IPS-11a (cell line): ENCODE measurements at regions not wholly inside any gene's neighbourhood (a gene's known extent, or its start where the extent isn't known, plus 50 kb on each side); places are given as distances from the start of the nearest gene placed in this dataset.
"Not testable (repeated sequence)": the region's sequence is repeated elsewhere in the genome, so short reads cannot be mapped to it uniquely, and the experiment has no call there.

Source experiments
- H3K4me3 ChIP-seq: one replicate; pipeline ENCODE4 v1.5.1; 2013; ENCODE audit warnings: low read depth, low read length, control low read depth

DNA sequence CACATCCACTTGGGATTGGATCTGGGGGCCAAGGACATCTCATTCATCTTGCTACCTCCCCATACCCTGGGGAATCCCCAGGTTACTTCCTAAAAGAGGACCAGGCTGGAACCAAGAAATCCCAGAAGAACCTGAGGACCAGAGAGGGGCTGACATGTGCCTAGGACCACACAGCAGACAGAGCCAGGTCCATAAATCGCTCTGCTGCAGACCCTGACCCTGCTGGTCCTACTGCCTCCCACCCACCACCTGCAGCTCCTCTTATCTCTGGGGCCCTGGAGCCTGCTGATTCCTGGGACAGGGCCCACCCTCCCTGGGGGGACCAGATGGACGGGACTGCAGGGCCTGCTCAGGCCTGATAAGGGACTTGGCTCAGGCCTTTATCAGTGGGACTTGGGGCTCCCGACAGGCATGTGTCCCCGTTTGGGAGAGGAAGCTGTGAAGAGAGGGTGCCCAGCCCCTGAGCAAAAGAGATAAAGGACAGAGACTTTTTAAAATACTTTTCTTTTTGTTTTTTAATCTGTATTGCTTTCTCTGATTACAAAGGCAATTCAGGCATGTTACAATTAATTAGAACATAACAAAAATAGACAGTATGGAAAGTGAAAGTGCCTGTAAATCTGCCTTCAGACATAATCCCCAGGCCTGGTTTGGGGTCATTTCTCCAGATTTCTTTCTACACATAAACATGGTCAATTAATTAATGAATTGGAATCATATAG lies 101.3 kb upstream of the LARP1 start:
- H3K4me3 ChIP-seq: no peak overlapping the region

DNA sequence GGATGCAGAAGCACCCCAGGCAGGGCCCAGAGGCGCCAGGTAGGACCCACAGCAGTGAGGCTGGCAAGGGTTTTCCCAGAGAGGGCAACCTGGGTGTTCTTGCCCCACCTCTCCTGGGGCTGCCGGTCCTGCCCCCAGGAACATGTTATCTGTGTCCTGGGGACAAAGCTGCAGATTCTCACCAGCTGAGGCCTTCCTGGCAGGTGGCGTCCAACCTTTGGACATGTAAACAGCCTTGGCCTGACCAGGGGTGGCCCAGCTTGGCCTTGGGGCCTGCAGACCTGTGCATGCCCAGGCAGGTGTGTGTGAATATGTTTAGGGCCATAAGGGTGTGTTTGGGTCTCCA lies 101.8 kb upstream of the LARP1 start:
- H3K4me3 ChIP-seq: no peak overlapping the region

DNA sequence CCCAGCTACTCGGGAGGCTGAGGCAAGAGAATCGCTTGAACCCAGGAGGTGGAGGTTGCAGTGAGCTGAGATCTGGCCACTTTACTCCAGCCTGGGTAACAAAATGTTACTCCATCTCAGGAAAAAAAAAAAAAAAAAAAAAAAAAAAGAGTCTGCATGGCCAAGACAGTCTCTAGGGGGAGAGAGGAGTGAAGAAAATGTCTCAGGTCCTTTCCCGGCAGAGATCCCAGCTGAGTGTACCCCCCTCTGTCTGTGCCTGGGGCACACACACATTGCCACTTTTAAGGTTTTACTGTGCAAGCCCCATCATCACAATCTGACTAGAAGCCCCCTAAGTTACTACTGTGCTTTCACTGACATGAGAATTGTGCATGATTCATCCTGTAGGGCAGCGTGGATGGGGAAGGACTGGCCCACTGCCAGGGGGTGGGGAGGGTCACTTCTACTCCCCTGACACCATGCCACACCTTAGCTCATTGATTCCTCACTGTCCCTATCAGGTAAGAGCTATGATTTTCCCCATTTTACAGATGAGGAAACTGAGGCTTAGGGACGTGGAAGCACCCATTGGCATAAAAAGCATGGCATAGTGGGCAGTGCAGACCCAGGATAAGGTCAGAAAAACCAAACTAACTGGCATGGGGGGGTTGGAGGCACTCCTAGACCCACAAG lies 102.3 kb upstream of the LARP1 start:
- no peak overlapping the region for H3K4me3 ChIP-seq

DNA sequence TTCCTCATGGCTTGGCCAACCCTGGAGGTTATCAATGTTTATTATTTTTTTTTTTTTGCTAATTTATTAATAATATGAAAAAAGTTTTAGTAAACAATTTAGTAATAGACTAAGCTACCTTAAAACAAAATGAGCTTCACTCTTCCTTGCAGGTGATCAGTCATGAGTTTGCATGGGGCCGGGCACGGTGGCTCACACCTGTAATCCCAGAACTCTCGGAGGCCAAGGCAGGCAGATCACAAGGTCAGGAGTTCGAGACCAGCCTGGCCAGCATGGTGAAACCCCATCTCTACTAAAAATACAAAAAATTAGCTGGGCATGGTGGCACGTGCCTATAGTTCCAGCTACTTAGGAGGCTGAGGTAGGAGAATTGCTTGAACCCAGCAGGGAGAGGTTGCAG lies 103.4 kb upstream of the LARP1 start:
- not testable (repeated sequence) for H3K4me3 ChIP-seq

DNA sequence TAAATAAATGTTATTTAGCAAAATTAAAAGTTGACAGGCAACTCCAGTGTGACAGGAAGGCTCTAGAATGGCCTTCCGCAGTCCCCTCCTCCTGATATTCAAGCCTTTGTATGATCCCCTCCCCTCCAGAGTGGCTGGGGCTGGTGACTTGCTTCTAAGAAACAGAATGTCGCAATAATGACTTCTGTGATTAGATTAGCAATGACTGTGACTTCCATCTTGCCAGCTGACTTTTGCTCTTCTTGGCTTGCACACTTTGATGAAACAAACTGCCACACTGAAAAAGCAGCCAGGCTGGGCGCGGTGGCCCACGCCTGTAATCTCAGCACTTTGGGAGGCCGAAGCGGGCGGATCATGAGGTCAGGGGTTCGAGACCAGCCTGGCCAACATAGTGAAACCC lies 106.5 kb upstream of the LARP1 start:
- H3K4me3 ChIP-seq: no peak overlapping the region

DNA sequence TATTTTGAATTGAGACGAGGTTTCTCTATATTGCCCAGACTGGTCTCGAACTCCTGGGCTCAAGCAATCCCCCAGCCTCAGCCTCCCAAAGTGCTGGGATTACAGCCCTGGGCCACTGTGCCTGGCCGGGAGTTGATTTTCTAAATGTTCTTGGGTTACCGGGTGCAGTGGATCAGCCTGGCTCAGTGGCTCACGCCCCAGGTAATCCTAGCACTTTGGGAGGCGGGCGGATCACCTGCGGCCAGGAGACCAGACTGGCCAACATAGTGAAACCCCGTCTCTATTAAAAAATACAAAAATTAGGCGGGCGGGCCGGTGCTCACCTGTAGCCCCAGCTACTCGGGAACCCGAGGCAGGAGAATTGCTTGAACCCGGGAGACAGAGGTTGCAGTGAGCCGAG lies 106.9 kb upstream of the LARP1 start:
- no peak overlapping the region for H3K4me3 ChIP-seq

DNA sequence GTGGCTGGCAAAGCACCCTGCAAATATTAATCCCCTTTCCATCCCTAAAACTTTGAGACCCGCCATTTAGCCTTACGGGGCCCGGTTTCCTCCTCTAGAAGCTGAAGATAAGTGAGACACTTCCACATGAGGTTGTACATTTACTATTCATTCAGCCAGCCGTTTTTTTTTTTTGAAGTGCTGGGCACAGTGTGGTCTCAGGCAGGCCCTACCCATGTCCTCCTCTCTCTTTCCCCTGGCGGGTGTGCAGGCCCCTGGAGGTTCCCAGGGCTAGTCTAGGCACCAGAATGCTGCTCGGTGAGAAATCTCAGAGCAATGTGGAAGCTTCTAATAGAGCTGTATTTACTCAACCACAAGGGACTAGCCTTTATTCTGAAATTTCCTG lies 107.4 kb upstream of the LARP1 start:
- H3K4me3 ChIP-seq: peak overlapping the region; percentile 27

DNA sequence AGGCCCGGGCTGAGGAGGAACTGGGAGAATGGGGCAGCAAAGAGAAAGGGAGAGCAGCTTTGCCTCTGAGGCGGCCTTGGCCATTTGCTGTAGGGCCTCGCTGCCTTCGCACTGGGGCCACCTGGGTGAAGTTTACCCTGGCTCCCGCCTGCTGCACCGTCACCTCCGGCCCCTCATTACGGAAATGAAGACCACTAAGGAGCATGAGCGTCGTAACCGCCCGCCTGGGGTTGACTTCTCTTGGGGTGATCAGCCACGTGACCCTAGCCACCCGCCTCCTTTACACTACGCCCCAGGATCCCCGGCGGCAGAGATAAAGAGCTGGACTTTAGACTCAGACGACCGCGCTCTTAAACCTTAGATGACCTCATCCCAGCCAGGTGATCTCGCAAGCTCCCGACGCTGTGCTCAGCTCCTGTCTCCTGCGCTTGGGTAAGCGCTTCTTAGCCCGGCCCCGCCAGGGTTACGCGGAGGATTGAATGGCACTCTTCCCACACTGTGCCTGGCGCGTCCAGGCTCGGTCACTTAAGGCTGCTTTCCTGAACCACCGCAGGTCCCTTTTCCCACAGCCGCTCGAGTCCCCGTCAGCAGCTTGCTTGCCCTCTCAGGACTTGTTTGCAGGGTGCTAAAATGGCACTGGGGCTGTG lies 107.9 kb upstream of the LARP1 start:
- peak overlapping the region; percentile 27 for H3K4me3 ChIP-seq

DNA sequence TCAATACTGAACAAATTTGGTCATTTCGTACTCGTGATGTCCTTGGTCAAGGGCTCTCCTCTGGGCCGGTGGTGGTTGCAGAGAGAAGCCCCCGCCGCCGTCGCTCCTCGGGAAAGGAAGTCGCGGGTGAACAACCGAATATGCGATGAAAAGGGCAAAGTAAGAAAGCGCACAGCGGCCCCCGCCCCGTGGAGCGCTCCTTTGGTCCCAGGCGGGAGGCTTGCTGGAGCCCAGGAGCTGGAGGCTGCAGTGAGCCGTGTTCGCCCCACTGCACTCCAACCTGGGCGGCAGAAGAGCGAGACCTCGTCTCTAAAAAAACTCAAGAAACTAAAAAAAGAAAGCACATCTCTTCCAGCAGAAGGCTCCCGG lies 108.4 kb upstream of the LARP1 start:
- no peak overlapping the region for H3K4me3 ChIP-seq

DNA sequence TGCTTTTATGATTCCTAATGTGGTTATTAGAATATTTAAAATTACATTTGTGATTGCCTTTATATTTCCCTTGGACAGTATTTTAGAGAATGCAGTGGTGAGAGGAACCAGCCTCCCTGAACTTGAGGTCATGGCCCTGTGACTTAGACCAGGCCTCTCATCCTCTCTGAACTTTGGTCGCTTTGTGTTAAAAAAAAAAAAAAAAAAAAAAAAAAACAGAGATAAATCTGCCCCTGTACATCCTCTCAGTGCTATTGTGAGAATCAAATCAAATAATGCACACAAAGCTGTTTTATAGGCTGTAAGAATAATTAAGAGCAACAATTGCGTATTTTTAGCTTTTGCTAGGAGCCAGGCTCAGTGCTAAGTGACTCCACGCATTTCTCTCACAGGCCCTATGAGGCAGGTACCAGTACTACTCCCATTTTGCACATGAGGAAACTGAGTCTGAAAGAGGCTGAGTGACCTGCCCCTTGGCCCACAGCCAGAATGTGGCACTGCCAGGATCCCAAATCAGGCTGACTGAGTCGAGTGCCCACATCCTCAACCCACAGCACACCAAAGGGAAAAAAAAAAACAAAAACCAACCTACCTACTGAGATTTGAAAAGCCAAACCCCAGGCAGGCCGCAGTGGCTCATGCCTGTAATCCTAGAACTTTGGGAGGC lies 110.3 kb upstream of the LARP1 start:
- no peak overlapping the region for H3K4me3 ChIP-seq

DNA sequence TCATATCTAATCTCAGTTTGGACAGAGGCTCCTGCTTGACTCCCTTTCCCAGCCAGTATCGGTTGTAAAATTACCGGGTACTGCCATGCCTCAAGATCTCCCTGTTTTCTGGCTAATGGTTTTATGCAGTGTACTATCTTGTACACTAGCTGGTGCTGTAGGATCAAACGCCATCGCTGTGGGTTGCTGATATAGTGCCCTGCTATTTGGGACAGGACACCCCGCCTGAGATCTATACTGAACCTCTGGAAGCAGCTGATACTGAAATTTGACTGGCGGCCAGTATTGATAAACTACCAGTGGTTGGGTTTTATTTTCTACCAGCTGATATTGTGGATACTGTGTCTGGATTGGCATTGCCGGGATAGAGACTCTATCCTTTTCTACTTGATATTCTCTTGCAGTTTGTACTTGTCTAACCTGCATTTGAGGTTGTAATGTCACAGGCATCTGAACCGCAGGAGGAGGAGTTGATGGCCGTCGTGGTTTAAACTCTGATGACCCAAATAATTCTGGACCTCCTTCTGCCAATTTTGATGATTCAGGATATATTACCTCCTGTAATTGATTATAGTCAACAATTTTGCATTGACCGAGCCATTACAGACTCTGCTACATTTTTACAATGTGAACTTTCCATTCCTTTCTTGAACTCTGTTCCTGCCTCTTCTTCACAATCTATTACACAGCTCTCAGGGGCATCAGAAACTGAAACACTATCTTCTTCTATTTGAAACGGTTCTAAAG lies 112.5 kb upstream of the LARP1 start:
- no peak overlapping the region for H3K4me3 ChIP-seq

DNA sequence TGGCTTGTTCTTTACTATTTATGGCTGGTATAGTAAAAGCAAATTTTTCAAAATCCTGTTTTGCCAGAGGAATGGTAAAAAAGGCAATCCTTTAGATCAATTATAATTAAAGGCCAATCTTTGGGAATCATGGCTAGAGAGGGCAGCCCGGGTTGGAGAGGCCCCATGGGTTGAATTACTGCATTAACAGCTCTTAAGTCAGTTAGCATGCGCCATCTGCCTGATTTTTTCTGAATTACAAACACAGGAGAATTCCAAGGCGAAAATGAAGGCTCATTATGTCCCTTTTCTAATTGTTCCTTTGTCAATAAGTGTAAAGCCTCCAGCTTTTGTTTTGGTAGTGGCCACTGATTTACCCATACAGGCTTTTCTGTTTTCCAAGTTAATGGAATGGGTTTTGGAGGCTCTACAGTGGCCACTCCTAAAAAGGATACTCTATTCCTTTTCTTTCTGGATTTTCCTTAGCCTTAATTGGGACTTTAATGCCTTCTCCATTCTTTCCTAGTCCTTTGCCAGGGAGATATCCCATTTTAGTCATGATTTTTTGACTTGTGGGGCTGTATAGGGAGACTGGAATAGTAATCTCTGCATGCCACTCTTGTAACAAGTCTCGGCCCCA lies 114.9 kb upstream of the LARP1 start:
- H3K4me3 ChIP-seq: not testable (repeated sequence)

DNA sequence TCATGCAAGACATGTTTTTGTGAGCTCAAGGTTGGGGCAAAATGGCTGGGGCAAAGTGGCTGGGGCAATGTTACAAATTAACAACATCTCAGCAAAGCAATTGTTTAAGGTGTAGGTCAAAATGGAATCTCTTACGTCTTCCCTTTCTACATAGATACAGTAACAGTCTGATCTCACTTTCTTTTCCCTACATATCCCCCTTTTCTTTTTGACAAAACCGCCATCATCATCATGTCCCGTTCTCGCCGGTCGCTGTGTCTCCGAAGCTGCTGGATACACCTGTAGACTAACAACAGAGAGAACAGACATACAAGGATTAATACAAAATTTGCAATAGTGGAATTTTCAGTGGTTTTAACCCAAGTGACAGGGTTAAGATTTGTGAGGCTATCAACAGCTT lies 118.4 kb upstream of the LARP1 start:
- not testable (repeated sequence) for H3K4me3 ChIP-seq

DNA sequence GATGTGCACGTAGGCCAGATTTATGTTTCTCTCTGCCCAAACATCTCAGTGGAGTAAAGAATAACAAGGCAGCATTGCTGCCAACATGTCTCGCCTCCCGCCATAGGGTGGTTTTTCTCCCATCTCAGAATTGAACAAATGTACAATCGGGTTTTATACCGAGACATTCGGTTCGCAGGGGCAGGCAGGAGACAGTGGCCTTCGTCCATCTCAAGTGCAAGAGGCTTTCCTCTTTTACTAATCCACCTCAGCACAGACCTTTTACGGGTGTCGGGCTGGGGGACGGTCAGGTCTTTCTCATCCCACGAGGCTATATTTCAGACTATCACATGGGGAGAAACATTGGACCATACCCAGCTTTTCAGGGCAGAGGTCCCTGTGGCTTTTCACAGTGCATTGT lies 118.9 kb upstream of the LARP1 start:
- not testable (repeated sequence) for H3K4me3 ChIP-seq

DNA sequence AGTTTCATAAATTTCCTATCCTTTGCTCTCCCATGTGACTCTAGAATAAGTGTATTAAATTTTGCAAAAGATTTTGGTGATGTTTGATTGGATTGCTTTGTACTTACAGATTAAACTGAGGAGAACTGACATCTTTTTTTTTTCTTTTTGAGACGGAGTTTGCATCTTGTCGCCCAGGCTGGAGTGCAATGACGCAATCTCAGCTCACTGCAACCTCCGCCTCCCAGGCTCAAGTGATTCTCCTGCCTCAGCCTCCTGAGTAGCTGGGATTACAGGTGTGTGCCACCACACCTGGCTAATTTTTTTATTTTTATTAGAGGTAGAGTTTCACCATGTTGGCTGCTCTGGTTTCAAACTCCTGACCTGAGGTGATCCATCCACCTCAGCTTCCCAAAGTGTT lies 121.4 kb upstream of the LARP1 start:
- not testable (repeated sequence) for H3K4me3 ChIP-seq

DNA sequence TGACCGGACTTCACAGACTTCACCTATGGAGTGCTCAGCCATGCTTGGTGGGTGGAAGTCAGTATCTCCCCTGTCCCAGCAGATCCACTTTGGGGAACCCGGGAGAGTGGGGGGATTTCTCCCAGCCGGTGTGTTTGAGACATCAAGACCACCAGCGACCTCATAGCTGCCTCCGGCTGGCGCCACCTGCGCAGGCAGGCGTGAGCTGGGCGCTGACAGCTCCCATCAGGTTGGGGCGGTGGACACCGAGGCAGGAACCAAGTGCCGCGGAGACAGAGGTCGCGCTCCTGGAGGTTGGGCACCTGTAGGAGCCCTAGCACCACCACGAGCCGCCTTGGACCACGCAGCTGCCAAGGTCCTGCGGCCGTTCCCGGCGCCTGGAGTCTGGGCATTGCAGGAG lies 124.0 kb upstream of the LARP1 start:
- H3K4me3 ChIP-seq: no peak overlapping the region

DNA sequence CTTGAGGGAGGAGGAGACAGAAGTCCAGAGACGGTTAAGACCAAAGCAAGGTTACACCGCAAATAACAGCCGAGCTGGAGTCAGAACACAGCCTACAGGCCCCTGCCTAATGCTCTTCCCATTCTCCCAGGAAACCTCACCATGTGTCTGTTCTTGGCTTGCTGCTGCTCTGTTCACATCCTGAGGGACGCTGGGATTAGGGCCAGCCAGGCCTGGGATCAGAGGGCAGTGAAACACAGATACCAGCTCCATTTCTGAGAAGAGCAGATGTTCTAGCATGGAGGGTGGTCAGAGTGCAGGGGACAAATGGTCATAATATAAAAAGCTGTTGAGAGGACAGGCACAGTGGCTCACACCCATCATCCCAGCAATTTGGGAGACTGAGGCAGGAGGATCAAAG lies 124.8 kb upstream of the LARP1 start:
- no peak overlapping the region for H3K4me3 ChIP-seq

DNA sequence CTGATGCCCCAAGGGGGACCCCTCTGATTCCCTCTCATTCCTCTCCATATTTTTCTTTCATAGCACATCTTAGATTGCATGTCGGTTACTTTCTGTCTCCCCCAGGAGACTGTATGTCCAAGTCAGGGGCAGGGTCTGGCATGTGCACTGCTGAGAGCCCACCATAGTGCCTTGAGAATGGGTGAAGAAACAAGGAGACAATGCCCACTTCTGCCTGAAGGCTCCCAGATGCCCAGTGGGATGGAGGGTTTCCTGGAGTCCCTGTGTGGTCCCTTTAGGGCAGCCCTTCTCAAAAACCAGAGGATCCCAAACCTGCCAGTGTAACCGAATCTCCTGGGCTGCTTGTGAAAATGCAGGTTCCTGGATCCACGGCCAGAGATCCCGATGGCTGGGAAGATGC lies 126.5 kb upstream of the LARP1 start:
- H3K4me3 ChIP-seq: no peak overlapping the region

DNA sequence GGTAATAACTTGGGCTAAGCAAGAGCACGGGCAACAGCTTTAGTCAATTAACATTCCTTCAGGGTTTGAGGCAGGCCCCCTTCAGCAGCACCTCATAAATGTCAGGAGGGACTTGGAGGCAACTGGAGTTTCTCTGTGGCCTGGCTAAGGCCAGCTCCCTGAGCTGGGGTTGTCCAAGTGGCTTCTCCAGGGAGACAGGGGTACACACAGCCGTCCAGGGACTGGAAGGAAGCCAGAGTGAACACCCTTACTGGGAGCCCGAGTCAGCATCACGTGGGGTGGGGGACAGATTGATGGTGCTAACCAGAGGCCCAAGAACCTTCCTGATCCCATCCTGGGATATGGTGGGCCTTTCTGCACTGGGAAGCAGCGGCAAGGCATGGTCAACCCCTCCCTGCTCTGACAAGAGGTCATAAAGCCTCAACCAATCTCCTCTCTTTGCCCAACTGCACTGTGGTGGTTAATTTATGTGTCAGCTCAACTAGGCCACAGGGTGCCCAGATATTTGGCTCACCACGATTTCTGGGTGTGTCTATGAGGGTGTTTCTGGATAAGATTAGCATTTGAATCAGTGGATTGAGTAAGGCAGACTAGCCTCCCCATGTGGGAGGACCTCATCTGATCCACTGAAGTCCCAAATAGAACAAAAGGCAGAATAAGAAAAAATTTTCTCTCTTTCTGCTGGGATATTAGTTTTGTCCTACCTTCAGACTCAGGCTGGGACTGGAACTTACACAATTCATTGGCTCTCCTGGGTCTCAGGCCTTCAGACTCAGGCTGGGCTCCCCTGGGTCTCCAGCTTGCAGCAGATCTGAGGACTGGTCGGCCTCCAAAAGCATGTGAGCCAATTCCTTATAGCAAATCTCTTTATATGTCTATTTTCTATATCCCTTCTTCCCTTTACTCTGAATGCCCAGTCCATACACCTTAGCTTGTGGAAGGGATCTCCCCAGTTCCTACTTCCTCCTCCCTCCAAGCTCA lies 127.2 kb upstream of the LARP1 start:
- H3K4me3 ChIP-seq: no peak overlapping the region
